GM12872 (cell line): ENCODE measurements at regions not wholly inside any gene's neighbourhood (a gene's known extent, or its start where the extent isn't known, plus 50 kb on each side); places are given as distances from the start of the nearest gene placed in this dataset.

Experiments used
- TF ChIP-seq, protein P1 (sequence below): IDR thresholded peaks from 3 replicates; pipeline ENCODE4 v1.5.1; 2011; ENCODE audit warnings: low read depth, mild to moderate bottlenecking, low read length, moderate library complexity; ENCODE audit not compliant: insufficient read depth

DNA sequence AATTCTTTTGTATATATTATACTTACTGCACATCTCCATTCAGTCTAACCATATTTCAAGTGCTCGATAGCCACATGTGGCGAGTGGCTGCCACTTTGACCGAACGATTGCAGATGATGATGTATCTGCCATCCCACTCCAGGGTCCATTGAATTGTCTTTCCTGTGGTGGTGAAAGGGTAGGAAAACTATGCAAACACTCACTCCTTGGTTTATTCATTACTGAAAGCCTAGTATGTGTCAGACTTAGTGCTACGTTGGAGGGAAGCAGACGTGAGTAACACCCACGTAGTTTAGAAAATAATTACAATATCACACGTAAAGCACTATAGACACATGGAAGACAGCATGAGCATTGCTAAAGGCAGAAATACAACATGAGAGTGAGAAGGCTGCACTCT lies 353.7 kb downstream of the CSNK1G3 start:
- TF ChIP-seq, protein P1, sequence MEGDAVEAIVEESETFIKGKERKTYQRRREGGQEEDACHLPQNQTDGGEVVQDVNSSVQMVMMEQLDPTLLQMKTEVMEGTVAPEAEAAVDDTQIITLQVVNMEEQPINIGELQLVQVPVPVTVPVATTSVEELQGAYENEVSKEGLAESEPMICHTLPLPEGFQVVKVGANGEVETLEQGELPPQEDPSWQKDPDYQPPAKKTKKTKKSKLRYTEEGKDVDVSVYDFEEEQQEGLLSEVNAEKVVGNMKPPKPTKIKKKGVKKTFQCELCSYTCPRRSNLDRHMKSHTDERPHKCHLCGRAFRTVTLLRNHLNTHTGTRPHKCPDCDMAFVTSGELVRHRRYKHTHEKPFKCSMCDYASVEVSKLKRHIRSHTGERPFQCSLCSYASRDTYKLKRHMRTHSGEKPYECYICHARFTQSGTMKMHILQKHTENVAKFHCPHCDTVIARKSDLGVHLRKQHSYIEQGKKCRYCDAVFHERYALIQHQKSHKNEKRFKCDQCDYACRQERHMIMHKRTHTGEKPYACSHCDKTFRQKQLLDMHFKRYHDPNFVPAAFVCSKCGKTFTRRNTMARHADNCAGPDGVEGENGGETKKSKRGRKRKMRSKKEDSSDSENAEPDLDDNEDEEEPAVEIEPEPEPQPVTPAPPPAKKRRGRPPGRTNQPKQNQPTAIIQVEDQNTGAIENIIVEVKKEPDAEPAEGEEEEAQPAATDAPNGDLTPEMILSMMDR: no peak

DNA sequence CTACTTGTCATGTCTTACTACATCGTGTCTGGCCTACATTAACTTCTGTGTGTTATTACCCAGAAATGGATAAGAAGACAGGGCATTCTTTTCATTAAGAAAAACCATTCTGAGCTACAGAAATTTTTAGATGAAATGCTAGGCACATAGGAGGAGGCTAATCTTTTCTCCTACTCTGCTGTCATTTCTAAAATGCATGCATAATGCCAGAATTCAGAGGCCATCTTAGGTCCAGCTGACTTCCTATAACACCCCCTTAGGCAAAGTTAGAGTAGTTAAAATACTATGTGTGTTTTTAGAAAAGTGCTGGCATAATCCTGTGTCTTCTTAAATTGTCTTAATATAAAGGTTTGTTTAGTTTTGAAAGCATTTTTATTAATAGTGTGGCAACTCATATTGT lies 352.6 kb downstream of the CSNK1G3 start:
- TF ChIP-seq, protein P1: no peak

DNA sequence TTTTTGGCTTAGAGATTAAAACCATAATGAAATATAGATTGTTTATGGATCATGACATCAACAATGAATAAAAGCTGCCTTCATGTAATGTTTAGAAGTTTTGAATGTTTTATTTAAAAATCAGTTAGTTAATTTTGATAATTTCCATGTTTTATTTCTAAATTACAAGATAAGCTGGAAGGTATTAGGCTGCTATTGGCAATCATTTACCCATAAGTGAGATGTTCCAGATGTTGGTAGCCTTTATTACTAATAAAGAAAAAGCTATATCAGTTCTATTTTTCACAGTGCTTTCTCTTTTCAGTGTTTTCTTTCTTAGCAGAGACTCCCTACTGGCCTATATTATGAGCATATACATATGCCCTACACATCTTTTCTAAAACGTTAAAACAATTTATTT lies 347.0 kb downstream of the CSNK1G3 start:
- TF ChIP-seq, protein P1: no peak

DNA sequence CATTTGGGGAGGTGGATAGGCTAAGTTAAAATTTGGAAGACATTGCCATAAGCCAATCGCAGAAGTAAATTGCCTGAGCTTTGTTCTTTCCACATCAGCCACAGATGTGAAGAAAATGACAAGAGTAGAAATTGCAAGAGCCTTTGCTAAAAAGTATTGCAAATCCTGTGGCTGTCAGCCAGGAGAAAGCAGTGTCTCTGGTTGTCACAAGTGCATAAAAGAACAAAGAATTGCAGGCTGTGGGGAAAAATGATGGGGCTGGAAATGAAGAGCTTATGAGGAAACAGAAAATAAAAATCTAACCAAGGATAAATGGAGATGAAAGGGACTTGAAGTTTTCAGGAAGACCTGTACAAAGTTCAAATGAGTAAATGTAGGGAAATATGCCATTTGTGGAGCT lies 344.8 kb downstream of the CSNK1G3 start:
- TF ChIP-seq, protein P1: no peak

DNA sequence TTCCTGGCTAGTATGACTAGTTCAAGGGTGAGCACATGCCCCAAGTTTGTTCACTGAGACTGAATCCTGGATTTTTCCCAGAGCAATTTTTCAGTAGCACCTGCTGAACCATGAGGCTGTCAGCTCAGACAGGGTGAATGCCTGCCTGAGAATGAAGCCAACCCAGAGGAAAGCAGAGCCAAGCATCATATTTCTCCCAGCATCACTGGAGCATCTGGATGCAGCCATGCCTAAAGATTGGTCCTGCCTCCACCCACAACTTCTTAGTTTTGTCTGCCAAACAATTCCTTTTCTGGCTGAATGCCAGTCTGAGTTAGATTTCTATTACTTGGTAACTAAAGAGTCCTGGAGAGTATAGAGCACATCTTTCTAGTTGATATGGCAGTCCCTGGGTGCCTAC lies 343.6 kb downstream of the CSNK1G3 start:
- TF ChIP-seq, protein P1: no peak

DNA sequence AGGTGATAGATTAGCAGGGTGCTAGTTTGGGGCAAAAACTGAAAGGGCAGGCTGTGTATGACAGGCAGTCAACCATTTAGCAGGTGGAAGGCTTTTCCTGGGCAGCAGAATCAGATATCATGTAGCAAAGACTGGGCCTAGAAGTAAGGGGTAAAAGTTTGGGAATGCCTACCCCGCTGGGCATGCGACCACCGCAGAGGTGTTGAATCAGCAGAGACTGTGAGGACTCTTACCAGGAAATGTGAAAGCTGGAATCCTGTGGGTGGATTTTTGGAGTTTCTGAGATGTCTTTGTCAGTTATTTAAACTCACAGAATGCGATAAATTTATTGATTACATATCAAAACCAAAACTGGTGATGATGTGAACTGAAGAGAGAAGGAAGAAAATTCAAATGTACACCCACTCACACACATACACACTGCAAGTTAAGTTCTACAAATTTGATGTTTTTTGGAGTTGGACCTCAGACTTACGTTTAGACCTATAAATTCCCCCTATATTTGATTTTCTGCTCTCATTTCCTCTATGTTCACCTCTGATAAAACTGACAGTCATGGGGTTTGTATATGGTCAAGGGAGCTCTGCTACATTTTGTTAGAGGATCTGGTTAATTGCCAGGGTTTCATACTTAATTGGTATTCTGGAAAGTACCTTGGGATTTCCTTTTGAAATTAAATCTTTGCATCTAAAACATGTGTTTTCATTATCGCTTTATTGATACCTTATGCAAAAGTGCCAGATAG lies 333.6 kb downstream of the CSNK1G3 start:
- TF ChIP-seq, protein P1: no peak

DNA sequence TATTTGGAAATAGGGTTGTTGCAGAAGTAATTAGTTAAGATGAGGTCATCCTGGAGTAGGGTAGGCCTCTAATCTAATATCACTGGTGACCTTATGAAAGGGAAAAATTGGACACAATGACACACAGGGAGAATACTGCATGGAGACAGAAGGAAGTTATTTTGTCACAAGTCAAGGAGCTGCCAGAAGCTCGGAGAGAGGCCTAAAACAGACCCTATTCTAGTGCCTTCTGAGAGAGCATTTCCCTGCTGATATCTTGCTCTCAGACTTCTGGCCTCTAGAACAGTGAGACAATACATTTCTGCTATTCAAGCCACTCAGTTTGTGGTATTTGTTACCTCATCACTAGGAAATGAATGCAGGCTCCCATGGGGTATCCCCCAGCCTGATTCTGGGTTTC lies 332.9 kb downstream of the CSNK1G3 start:
- TF ChIP-seq, protein P1: no peak
